ENCODE measurements at regions not wholly inside any gene's neighbourhood (a gene's known extent, or its start where the extent isn't known, plus 50 kb on each side); places are given as distances from the start of the nearest gene placed in this dataset.

DNA sequence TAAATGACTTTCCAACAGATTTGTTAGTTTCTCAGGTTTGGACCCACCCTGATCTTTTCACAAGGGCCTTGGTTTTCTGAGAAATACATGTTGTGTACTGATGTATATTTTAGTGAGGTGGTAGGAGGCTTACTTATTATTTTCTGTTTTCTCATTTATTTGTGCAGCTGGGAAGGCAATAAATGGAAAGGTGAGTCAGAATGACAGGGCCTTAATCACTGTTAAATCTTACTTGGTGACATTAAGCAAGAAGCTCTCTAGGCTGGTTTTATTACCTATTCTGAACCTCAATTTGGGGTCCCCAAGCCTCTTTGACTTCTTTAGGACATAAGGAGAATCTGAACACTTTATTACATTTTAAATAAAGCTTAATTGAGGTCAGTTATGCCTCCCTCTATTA lies 214.0 kb upstream of the DAB2 start:
- DNase-seq (ENCODE audit: low read depth): no peak
- no peak overlapping the region for H3K4me3 ChIP-seq (ENCODE audit: low read depth, low read length)
- TF ChIP-seq, protein P1, sequence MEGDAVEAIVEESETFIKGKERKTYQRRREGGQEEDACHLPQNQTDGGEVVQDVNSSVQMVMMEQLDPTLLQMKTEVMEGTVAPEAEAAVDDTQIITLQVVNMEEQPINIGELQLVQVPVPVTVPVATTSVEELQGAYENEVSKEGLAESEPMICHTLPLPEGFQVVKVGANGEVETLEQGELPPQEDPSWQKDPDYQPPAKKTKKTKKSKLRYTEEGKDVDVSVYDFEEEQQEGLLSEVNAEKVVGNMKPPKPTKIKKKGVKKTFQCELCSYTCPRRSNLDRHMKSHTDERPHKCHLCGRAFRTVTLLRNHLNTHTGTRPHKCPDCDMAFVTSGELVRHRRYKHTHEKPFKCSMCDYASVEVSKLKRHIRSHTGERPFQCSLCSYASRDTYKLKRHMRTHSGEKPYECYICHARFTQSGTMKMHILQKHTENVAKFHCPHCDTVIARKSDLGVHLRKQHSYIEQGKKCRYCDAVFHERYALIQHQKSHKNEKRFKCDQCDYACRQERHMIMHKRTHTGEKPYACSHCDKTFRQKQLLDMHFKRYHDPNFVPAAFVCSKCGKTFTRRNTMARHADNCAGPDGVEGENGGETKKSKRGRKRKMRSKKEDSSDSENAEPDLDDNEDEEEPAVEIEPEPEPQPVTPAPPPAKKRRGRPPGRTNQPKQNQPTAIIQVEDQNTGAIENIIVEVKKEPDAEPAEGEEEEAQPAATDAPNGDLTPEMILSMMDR (IDR thresholded peaks at IDR 0.05; ENCODE audit: insufficient read depth, low read depth, low read length, missing control alignments): no peak

DNA sequence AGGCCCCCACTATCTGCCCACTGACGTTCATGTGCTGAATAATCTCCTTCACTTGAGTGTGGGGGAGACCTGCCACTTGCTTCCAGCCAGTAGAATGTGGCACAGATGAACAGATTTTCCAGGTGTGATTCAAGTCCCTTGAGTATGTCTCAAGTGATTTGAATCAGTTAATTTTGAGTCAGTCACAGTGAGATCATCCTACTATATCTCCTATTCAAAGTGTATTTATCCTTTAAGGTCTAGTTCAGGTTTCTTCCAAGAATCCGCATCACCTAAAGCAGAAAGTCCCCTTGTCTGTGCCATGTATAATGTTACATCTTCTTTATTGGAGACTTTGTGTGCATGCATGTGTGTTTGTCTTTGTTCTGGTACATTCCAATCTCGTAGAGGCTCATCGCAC lies 208.3 kb upstream of the DAB2 start:
- no peak overlapping the region for H3K4me3 ChIP-seq (ENCODE audit: low read depth, low read length)
- DNase-seq (ENCODE audit: low read depth): no peak
- TF ChIP-seq, protein P1 (IDR thresholded peaks at IDR 0.05; ENCODE audit: insufficient read depth, low read depth, low read length, missing control alignments): no peak

DNA sequence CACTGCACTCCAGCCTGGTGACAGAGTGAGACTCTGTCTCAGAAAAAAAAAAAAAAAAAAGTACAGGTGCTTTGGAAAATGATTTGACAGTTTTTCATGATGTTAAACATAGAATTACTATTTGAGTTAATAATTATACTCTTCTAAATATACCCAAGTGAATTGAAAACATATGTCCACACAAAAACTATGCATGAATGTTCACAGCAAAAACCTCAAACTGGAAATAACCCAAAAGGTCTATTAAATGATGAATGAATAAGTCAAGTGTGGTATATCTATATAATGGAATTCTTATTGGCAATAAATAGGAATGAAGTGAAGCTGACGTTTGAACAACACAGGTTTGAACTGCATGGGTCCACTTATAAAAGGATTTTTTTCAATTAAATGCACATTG lies 207.2 kb upstream of the DAB2 start:
- DNase-seq (ENCODE audit: low read depth): no peak
- no peak overlapping the region for H3K4me3 ChIP-seq (ENCODE audit: low read depth, low read length)
- TF ChIP-seq, protein P1 (IDR thresholded peaks at IDR 0.05; ENCODE audit: insufficient read depth, low read depth, low read length, missing control alignments): no peak

DNA sequence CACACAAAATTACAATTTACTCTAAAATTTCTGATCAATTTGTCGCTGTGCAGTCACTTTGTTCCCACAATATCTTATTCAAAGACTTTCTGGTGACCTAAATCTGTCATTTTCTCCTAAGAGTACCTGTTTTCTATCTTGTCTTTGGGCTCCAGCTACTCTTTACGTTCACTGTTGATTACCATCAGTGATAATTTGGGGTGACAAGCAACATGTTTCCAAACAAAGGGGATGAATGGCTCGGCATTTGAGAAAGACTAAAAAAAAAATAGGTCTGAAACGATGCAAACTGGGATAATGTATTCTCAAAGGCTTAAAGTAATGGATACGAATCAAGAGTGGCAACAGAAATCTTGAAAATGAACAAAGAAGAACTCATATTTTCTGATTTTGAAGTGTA lies 205.2 kb upstream of the DAB2 start:
- no peak for DNase-seq (ENCODE audit: low read depth)
- TF ChIP-seq, protein P1 (IDR thresholded peaks at IDR 0.05; ENCODE audit: insufficient read depth, low read depth, low read length, missing control alignments): no peak
- H3K4me3 ChIP-seq (ENCODE audit: low read depth, low read length): no peak overlapping the region

DNA sequence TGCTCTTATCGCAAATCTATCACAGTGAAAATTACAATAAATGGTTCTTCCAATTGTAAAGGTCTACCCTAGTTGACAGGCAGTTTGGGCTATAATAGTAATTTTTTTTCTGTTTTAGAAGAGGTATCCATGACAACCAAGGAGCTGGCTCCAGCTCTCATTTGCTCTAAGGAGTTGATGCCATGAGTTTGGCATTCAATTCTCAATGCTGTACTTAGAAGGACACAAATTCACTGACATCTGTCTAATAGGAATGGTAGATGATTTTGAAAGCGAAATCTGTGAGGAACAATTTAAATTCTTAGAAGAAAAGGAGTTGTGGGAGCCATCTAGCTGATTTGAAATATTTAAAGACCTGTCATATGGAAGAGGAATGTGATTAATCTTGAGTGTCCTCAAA lies 203.6 kb upstream of the DAB2 start:
- H3K4me3 ChIP-seq (ENCODE audit: low read depth, low read length): no peak overlapping the region
- DNase-seq (ENCODE audit: low read depth): no peak
- TF ChIP-seq, protein P1 (IDR thresholded peaks at IDR 0.05; ENCODE audit: insufficient read depth, low read depth, low read length, missing control alignments): no peak

DNA sequence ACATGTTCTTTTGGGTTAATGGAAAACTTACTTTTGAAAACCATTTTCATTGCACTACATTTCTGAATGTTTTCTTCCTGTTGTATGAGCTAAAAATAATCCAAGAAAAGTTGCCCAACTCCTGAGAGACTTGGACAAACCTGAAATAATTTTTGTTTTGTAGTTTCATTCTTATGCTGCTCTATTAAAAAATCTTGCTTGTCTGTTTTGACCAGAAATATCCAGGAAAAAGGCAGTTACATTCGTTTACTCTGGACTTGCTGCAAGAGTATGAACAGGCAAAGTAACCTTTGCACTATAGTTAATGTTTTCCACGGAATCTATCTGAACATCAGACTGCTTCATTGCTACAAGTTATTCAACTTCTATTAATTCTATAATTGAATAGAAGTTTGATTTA lies 200.1 kb upstream of the DAB2 start:
- no peak for DNase-seq (ENCODE audit: low read depth)
- TF ChIP-seq, protein P1 (IDR thresholded peaks at IDR 0.05; ENCODE audit: insufficient read depth, low read depth, low read length, missing control alignments): no peak
- no peak overlapping the region for H3K4me3 ChIP-seq (ENCODE audit: low read depth, low read length)

DNA sequence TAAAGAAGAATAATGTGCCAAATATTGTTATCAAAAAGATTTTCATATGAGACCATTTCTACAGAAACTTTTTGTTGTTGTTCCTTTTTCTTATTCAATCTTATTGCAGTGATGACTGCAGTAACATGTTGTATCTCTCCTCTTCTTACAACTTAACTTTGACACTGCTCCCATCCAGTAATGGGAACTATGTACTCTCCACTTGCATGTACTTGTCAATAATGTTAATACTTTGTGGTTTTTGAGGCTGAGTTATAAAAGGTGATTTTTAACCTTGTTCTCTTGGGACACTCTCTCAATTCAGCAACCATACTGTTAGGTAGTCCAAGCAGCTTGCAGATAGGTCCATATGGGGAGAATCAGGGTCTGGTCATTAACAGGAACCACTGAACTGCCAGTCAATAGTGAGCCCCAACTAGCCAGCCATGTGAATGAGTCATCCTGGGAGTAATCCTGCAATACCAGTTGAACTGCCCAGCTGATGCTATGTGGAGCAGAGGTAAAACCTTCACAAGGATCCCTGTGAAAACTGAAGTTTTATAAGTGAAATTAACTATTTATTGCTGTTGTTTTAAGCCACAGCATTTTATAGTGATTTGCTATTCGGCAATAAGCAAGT lies 199.6 kb upstream of the DAB2 start:
- TF ChIP-seq, protein P1 (IDR thresholded peaks at IDR 0.05; ENCODE audit: insufficient read depth, low read depth, low read length, missing control alignments): no peak
- DNase-seq (ENCODE audit: low read depth): no peak
- no peak overlapping the region for H3K4me3 ChIP-seq (ENCODE audit: low read depth, low read length)
